ENCODE measurements at regions not wholly inside any gene's neighbourhood (a gene's known extent, or its start where the extent isn't known, plus 50 kb on each side); places are given as distances from the start of the nearest gene placed in this dataset.

DNA sequence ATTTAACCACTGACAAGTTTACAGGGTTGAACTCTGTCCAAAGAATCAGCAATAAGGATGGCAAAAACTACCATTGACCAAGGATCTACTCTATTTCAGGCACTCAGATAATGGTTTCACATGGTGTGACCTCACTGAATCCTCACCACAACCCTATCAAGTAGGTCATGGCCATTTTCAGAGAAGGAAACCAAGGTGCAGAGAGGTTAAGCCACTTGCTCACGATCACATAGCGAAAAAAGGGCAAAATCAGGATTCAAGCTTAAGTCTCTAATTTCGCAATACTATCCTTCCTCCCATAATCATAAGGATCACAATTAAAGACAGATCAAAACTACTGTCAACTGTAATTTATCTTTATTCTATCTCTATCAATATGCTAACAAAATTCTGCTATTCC is 191.0 kb upstream of the AFF2 start:
- Histone ChIP-seq H3K36me3 (ENCODE audit: insufficient read depth, insufficient read length, low read length) (no peaks in the 10 kb centered on the region), H3K4me1 (ENCODE audit: insufficient read depth, insufficient read length) (no peaks in the 10 kb centered on the region), H3K9me3 (ENCODE audit: insufficient read depth, low read length) (no peaks in the 10 kb centered on the region), H3K27me3 (ENCODE audit: insufficient read depth, insufficient read length) (no peaks in the 10 kb centered on the region), H3K9ac (ENCODE audit: insufficient read length, low read depth) (no peak overlapping the region), H3K4me3 (ENCODE audit: insufficient read length, low read depth) (no peak overlapping the region)
- TF ChIP-seq YY1 (IDR thresholded peaks at IDR 0.05; ENCODE audit: insufficient read depth, insufficient read length) (no peak), ZNF274 (IDR thresholded peaks at IDR 0.05; ENCODE audit: low read depth, low read length) (no peak), SUZ12 (IDR thresholded peaks at IDR 0.05; ENCODE audit: extremely low read depth, insufficient read depth, insufficient read length) (no peak)
- DNase-seq (ENCODE audit: low read depth, low spot score) = no peak

GRCh38 chrX:148310426-148311165 is 189.8 kb upstream of the AFF2 start:
- no peak overlapping the region for H3K9ac ChIP-seq (ENCODE audit: insufficient read length, low read depth)
- TF ChIP-seq ZNF274 (IDR thresholded peaks at IDR 0.05; ENCODE audit: low read depth, low read length) (no peak), YY1 (IDR thresholded peaks at IDR 0.05; ENCODE audit: insufficient read depth, insufficient read length) (no peak), SUZ12 (IDR thresholded peaks at IDR 0.05; ENCODE audit: extremely low read depth, insufficient read depth, insufficient read length) (no peak)
- no peak overlapping the region for H3K4me3 ChIP-seq (ENCODE audit: insufficient read length, low read depth)
- no peaks in the 10 kb centered on the region for H3K27me3 ChIP-seq (ENCODE audit: insufficient read depth, insufficient read length)
- H3K36me3 ChIP-seq (ENCODE audit: insufficient read depth, insufficient read length, low read length) = no peaks in the 10 kb centered on the region
- H3K9me3 ChIP-seq (ENCODE audit: insufficient read depth, low read length) = no peaks in the 10 kb centered on the region
- no peak for DNase-seq (ENCODE audit: low read depth, low spot score)
- no peaks in the 10 kb centered on the region for H3K4me1 ChIP-seq (ENCODE audit: insufficient read depth, insufficient read length)

GRCh38 chrX:148311544-148311943 is 188.9 kb upstream of the AFF2 start:
- H3K36me3 ChIP-seq (ENCODE audit: insufficient read depth, insufficient read length, low read length) = no peaks in the 10 kb centered on the region
- no peak overlapping the region for H3K9ac ChIP-seq (ENCODE audit: insufficient read length, low read depth)
- no peak overlapping the region for H3K4me3 ChIP-seq (ENCODE audit: insufficient read length, low read depth)
- no peak for DNase-seq (ENCODE audit: low read depth, low spot score)
- no peaks in the 10 kb centered on the region for H3K4me1 ChIP-seq (ENCODE audit: insufficient read depth, insufficient read length)
- H3K27me3 ChIP-seq (ENCODE audit: insufficient read depth, insufficient read length) = no peaks in the 10 kb centered on the region
- no peaks in the 10 kb centered on the region for H3K9me3 ChIP-seq (ENCODE audit: insufficient read depth, low read length)
- TF ChIP-seq ZNF274 (IDR thresholded peaks at IDR 0.05; ENCODE audit: low read depth, low read length) (no peak), SUZ12 (IDR thresholded peaks at IDR 0.05; ENCODE audit: extremely low read depth, insufficient read depth, insufficient read length) (no peak), YY1 (IDR thresholded peaks at IDR 0.05; ENCODE audit: insufficient read depth, insufficient read length) (no peak)

GRCh38 chrX:148314876-148315275 is 185.5 kb upstream of the AFF2 start:
- no peak for DNase-seq (ENCODE audit: low read depth, low spot score)
- Histone ChIP-seq H3K9ac (ENCODE audit: insufficient read length, low read depth) (no peak overlapping the region), H3K4me3 (ENCODE audit: insufficient read length, low read depth) (no peak overlapping the region), H3K27me3 (ENCODE audit: insufficient read depth, insufficient read length) (no peaks in the 10 kb centered on the region), H3K36me3 (ENCODE audit: insufficient read depth, insufficient read length, low read length) (no peaks in the 10 kb centered on the region), H3K9me3 (ENCODE audit: insufficient read depth, low read length) (no peaks in the 10 kb centered on the region), H3K4me1 (ENCODE audit: insufficient read depth, insufficient read length) (no peaks in the 10 kb centered on the region)
- TF ChIP-seq ZNF274 (IDR thresholded peaks at IDR 0.05; ENCODE audit: low read depth, low read length) (no peak), SUZ12 (IDR thresholded peaks at IDR 0.05; ENCODE audit: extremely low read depth, insufficient read depth, insufficient read length) (no peak), YY1 (IDR thresholded peaks at IDR 0.05; ENCODE audit: insufficient read depth, insufficient read length) (no peak)

DNA sequence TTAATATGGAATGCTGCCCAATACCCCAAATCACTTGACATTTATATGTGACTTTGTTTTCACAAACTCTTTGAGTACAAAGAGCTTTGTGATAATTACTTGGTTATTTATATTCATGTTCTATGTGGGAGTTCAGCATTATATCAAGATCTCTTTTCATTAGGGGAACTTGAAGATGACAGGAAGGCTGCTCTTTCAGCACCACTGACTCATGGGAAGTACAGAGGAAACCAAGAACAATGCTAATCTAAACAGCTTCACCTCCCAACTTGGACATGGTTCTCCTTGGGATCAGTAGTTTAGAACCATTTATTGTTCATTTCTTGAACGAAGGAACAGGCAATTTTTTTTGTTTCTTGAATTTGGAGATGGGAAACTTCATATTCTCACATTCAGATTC is 184.0 kb upstream of the AFF2 start:
- H3K36me3 ChIP-seq (ENCODE audit: insufficient read depth, insufficient read length, low read length) = no peaks in the 10 kb centered on the region
- no peak overlapping the region for H3K9ac ChIP-seq (ENCODE audit: insufficient read length, low read depth)
- no peaks in the 10 kb centered on the region for H3K9me3 ChIP-seq (ENCODE audit: insufficient read depth, low read length)
- no peaks in the 10 kb centered on the region for H3K27me3 ChIP-seq (ENCODE audit: insufficient read depth, insufficient read length)
- no peak for DNase-seq (ENCODE audit: low read depth, low spot score)
- TF ChIP-seq SUZ12 (IDR thresholded peaks at IDR 0.05; ENCODE audit: extremely low read depth, insufficient read depth, insufficient read length) (no peak), ZNF274 (IDR thresholded peaks at IDR 0.05; ENCODE audit: low read depth, low read length) (no peak), YY1 (IDR thresholded peaks at IDR 0.05; ENCODE audit: insufficient read depth, insufficient read length) (no peak)
- no peaks in the 10 kb centered on the region for H3K4me1 ChIP-seq (ENCODE audit: insufficient read depth, insufficient read length)
- H3K4me3 ChIP-seq (ENCODE audit: insufficient read length, low read depth) = no peak overlapping the region

DNA sequence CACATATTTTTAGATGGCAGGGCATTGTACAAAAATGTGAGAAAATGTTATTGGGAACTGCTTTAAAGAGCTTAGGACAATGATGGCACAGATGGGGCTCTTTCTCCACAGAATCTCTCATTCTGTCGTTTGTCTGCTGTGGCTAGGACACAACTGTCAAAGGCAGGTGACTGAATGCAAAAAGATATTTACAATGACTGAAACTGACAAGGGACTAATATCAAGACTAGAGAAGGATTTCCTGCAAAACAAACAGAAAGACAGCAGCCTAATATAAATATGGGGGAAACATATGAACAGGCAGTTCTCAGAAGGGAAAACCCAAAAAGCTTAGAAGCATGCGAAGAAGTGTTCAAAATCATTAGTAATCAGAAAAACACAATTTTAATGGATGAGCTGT is 177.5 kb upstream of the AFF2 start:
- Histone ChIP-seq H3K4me3 (ENCODE audit: insufficient read length, low read depth) (no peak overlapping the region), H3K27me3 (ENCODE audit: insufficient read depth, insufficient read length) (no peaks in the 10 kb centered on the region), H3K36me3 (ENCODE audit: insufficient read depth, insufficient read length, low read length) (no peaks in the 10 kb centered on the region), H3K9me3 (ENCODE audit: insufficient read depth, low read length) (no peaks in the 10 kb centered on the region), H3K4me1 (ENCODE audit: insufficient read depth, insufficient read length) (no peaks in the 10 kb centered on the region), H3K9ac (ENCODE audit: insufficient read length, low read depth) (no peak overlapping the region)
- TF ChIP-seq SUZ12 (IDR thresholded peaks at IDR 0.05; ENCODE audit: extremely low read depth, insufficient read depth, insufficient read length) = no peak
- TF ChIP-seq YY1 (IDR thresholded peaks at IDR 0.05; ENCODE audit: insufficient read depth, insufficient read length) = no peak
- TF ChIP-seq ZNF274 (IDR thresholded peaks at IDR 0.05; ENCODE audit: low read depth, low read length) = no peak
- no peak for DNase-seq (ENCODE audit: low read depth, low spot score)

DNA sequence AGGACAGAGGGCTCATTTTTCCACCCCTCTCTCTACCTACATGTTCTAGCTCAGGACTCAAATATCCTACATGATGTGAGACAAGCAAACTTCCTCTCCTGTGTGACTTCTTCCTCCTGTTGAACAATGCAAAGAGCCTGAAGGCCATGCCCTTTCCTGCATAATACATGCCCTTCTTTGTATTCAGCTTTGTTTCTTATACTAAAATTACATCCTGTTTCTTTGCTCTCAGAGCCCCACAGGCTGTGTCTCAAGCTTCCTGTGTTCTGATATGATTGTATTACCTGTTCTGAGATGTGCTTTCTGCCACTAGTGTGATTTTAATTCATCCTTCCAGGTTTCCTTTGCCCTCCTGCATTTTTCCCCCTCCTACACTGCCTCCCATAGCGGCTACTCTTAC is 166.4 kb upstream of the AFF2 start:
- no peaks in the 10 kb centered on the region for H3K36me3 ChIP-seq (ENCODE audit: insufficient read depth, insufficient read length, low read length)
- no peak overlapping the region for H3K9ac ChIP-seq (ENCODE audit: insufficient read length, low read depth)
- no peak for DNase-seq (ENCODE audit: low read depth, low spot score)
- no peak for TF ChIP-seq ZNF274 (IDR thresholded peaks at IDR 0.05; ENCODE audit: low read depth, low read length)
- no peak for TF ChIP-seq SUZ12 (IDR thresholded peaks at IDR 0.05; ENCODE audit: extremely low read depth, insufficient read depth, insufficient read length)
- no peaks in the 10 kb centered on the region for H3K4me1 ChIP-seq (ENCODE audit: insufficient read depth, insufficient read length)
- H3K9me3 ChIP-seq (ENCODE audit: insufficient read depth, low read length) = no peaks in the 10 kb centered on the region
- H3K4me3 ChIP-seq (ENCODE audit: insufficient read length, low read depth) = no peak overlapping the region
- no peaks in the 10 kb centered on the region for H3K27me3 ChIP-seq (ENCODE audit: insufficient read depth, insufficient read length)
